ENCODE measurements at regions not wholly inside any gene's neighbourhood (a gene's known extent, or its start where the extent isn't known, plus 50 kb on each side); places are given as distances from the start of the nearest gene placed in this dataset.

DNA sequence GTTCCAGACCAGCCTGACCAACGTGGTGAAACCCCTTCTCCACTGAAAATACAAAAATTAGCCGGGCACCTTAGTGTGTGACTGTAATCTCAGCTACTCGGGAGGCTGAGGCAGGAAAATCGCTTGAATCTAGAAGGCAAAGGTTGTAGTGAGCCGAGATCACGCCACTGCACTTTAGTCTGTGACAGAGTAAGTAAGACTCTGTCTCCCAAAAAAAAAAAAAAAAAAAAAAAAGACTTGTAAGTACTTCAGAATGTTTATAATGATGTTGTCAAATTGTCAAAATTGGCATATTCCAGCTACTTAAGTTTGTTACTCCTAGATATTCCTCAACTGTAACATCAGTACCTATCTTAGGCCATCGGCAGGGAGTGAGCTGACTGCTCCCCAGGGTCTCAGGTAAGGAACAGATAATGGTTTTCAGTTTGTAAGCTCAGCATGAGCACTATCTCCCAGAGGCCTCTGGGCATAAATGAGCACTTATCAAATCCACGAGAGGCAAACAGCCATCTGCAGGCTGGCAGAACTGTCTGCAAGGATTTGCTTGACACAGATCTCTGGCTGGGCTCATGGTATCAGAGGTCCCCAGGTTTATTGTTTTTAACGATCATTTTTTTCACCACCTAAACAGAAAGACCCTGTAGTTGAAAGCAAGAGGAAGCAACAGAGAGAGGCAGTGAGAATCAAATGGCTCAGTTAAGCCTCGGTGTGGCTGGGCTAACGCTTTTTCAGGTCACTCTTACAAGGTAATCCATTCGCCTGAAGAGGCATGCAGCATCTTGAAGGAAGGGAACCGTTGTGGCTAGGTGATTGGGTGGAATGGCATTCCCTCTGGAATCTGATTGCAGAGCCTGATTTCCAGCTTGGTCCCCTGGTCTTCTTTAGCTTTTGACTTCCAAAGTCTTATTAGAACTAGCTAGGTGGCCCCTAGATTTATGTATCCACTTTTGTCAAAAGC is 115.9 kb downstream of the LY86 start:
- DNase-seq (ENCODE audit: low read depth), result no peak

DNA sequence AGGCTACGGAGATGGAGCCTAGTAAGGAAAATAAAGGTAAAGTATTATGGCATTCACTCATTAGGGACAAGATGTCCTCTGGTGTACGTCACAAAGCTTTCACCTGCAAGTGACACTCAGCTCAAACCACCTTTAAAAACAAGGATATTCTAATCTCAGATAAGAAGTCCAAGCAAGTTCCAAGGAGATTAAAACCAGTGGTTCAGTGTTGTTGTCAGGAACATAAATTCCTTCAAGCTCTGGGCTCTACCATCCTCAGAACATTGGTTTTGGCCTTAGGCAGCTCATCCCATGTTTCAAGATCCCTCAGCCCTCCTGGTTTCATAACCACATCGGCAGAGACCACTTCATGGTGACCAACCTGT is 116.5 kb downstream of the LY86 start:
- DNase-seq (ENCODE audit: low read depth), result no peak

DNA sequence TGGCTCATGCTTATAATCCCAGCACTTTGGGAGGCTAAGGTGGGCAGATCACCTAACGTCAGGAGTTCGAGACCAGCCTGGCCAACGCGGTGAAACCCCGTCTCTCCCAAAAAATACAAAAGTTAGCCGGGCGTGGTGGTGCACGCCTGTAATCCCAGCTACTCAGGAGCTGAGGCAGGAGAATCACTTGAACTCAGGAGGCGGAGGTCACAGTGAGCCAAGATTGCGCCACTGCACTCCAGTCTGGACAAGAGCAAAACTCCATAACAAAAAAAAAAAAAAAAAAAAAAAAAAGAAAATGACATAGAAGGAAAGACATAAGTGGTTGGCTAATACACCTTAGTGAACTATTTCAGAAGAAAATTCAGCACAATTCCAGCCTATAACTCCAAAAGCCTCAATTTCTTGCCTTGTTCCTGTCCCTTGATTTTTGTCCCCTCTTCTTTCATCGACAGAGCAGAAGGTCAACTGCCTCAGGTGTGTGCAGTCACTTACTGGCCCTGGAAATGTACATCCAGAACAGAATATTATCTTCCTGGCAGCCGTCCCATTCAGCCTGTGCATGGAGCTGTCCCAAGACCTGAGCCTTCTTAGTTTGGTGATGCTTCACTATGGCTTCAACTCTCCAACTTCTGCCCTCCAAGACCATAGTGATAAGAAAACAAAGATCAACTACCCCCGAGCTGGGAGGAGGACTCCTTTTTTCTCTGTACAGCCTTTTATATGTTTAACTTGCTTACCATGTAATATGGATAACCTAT is 117.6 kb downstream of the LY86 start:
- DNase-seq (ENCODE audit: low read depth), result no peak

DNA sequence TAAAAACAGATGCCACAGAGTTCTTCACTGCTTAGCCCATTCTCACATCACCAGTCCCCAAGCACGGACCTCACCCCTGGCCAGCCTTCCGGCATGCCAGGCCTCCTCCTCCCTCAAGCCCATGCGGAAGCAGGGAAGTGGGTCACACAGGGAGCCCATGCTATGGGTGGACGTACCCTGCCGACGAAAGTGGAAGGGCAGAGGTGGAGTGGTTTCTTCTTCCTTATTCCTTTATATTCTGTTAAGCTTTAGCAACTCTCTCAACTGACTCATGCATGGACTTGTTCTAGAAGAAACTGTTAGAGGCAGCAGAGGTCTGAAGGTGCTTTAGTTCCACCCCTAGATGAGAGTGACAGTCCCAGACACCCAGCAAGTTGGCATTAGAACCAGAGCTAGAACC is 118.6 kb downstream of the LY86 start:
- no peak for DNase-seq (ENCODE audit: low read depth)

DNA sequence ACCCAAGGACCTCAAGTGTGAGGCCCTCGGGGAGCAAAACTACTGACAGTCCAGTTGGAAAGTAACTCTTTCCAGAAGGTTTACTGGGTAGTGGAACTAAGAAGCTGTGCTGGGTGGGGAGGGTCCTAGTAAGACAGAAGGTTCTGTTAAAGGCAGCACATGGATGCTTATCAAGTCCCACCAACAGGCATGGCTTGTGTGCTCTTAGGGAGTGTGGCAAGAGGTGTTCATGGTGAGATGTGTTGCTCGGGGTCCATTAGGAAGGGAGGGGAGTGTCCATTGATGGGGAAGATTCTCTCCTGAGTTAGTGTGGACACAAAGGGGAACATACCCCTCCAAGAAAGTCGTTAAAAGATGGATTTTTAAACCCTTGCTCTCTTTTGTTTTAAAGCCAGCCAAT is 120.6 kb downstream of the LY86 start:
- DNase-seq (ENCODE audit: low read depth), result no peak

DNA sequence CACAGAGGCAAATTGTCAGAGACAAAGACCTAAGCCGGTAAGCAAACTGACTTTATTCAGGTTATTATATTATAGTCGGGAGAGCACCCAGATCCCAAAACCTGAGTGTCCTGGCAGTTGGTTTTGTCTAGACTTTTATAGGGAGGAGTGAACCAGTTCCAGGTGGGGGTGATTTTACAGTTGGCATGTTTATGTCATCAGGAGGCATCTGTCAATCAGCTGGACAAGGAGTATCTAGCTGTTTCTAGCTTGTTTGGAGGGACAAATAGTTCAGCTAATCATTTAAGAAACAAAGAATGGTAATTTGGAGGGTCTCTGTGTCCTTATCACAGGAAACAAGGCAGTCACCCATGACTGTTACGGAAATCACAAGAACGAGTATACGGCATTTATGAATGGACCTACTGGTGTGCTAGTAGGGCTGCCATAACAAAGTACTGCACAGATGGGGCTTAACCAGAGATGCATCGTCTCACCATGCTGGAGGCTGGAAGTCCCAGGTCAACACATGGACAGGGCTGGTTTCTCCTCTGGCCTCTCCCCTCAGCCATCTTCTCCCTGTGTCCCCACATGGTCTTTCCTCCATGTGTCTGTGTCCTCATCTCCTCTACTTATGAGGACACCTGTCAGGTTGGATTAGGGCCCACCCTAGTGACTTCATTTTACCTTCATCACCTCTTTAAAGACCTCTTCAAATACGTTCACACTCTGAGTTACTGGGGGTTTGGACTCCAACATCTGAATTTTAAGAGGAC is 122.7 kb downstream of the LY86 start:
- DNase-seq (ENCODE audit: low read depth), result no peak

DNA sequence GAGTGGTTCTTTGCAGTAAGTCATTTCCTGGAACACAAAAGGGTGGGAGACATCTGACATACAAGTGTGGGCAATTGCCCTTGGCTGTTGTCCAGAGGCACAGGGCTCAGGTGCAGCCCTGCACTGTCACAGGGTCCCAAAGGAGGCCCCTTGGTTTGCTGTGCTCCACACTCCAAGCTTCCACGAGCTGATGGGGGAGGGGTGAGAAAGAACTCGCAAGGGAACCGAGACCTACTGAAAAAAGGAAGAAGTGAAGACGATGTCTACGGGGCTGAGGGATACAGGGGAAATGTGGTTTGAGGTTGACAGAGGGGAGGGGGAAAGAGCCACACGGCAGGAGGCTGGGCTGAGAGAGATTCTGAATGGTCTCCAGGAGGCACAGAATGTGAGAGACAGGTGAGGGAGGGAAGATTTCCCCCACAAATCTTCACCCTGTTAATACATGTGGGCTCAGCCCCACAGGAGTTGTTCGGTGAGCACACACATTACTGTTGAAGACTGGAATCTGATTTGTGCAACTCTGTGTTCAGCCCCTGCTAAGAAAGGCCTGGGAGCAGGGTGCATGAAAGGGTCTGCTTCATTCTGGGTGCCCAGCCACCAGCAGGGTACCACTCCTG is 123.4 kb downstream of the LY86 start:
- DNase-seq (ENCODE audit: low read depth), result no peak

DNA sequence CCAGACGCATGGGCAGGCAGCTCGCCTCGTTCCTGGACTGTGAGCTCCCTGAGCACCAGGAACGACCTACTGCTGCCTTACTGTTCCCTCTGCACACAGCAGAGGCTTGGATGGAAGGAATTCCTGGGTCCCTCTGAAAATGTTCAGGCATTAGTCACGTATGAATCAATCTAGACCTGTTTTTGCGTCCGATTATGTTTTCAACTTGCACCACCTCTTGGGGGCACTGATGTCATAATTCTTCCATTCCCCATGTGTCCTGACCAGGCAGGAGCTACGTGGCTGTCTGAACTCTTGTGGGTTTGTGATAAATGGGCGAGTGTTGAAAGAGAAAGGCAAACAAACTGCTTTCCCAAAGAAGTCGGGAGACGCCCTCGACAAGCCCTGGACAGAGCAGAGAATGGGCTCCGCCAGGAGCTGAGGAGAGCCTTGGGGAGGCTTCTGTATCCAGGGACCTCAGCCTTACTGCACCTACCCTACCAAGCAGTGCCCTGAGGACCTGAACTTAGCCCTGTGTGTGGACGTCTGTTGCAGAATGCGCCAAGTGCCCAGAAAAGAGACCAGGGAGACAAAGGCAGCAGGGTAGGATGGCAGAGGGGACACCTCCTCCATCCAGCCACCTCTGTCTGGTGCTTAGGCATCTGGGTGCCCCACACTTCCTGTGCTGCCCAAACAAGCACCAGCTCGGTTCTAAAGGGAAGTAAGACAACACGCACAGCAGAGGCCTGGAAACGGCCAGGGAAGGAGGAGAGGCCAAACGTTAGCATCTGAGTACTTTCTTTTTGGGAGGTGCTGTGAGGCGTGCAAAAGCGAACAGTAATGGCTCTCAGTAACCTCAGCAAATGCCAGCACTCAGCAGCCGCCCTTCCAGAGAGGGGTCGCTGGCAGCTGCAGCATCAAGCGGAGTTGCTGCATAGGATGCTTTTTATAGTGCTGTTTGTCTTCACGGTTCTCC is 124.2 kb downstream of the LY86 start:
- no peak for DNase-seq (ENCODE audit: low read depth)

DNA sequence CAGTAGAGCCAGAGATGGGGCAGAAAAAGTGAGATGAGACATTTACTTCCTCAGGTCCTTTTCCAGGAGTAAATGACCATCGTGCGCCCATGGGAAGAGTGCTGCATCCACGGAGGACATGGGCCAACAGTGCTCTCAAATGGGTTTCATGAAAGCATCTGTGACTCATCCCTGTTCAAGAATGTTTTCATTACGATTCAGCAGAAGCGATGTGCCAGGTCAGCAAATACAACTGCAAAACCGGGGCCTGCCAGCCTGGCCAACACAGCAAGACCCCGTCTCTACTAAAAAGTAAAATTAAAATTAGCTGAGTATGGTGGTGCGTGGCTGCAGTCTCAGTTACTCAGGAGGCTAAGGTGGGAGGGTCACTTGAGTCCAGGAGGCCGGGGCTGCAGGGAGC is 125.1 kb downstream of the LY86 start:
- no peak for DNase-seq (ENCODE audit: low read depth)

DNA sequence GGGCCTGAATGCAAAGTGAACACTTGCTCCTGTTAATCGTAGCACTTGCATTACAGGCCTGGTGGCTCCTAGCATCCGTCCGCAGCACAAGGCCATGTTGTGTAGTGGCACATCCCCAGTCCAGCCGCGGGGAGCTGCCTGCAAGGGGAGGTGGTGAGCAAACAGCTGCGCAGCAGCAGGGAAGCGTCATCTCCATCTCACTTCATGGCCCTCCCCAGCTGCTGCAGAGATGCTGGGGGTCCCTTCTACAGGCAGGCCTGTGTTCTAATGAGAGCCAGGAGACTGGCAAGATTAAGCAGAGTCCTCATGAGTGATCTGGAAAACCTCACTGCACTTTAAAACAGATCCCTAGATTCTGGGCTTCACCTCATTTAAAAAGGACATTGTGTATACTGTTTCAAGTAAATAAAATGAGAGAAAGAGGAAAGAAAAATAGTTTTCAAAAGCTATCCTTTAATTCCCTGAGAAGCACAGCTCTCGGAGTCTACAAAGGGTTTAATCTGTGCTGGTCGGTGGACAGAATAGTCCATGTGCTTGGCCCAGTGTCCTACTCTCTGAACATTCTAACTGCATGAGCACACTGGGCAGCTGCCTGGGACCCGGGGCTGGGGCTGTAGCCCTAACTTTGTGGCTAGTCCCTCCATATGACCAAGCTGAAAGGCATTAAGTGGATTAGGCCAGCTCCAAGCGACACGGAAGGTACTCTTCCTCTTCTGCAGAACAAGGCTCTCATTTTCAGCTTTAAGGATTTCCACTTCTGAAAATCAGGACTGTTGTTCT is 125.8 kb downstream of the LY86 start:
- DNase-seq (ENCODE audit: low read depth), result no peak

DNA sequence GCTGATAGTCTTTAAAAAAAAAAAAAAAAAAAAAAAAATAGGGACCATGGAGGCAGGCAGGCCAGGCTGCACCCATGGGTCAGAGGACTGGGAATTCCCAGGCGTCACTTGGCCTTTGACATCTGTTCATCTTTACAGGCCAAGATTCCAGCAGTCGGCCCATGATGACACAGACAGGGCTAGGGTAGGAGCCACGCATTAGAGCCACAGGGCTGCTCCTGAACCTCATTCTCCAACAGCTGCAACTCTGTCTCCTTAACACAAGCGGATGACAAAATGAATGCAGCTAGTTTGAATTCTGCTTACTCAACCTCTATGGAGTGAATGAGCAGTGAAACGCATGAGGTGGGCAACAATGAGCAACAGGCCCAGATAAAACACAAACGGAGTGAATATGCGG is 126.4 kb downstream of the LY86 start:
- no peak for DNase-seq (ENCODE audit: low read depth)

DNA sequence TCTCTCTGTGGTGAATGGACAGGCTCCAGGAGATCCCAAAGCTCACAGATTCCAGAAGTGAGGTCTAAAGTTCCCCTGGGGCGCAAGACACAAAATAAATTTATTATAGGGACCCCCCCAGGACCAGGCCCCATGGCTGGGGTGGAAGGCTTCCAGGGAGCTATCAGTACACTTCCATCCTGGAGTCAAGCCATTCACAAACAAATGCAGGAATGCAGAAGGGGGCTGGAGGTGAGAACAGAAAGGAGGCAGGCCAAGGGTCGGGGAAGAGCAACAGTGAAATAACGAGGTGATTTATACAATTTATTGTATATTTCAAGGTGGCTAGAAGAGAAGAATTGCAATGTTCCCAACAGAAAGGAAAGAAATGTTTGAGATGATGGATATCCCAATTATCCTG is 126.9 kb downstream of the LY86 start:
- DNase-seq (ENCODE audit: low read depth), result no peak

DNA sequence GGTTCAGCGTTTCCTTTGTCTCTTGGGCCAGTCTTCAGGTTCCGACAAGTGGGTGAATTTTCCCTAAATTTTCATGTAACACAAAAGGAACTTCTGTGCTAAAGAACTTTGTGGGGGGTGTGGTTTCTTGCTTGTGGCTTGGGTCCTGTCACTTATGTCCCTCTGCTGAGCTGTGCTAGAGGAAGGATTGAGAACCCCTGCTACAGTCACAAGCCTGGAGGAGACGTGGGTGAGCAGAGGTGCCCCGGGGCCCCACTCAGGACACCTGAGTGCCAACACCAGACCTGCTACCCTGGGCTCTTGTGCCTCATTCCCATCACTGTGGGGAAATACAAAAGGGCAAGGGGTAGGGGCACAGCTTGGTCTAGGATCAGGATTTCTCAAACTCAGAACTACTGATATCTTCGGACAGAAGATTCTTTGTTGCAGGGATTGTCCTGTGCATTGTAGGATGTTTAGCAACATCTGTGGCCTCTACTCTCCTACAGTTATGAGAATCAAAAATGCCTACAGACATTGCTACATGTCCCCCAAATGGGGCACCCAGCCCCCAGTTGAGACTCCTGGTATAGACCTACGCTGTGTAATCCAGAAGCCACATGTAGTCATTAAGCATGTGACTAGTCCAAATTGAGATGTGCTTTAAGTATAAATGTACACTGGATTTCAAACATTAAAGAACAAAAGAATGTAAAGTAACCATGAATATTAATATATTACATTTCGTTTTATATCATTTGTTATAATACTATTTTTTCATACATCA is 128.7 kb downstream of the LY86 start:
- DNase-seq (ENCODE audit: low read depth), result no peak

DNA sequence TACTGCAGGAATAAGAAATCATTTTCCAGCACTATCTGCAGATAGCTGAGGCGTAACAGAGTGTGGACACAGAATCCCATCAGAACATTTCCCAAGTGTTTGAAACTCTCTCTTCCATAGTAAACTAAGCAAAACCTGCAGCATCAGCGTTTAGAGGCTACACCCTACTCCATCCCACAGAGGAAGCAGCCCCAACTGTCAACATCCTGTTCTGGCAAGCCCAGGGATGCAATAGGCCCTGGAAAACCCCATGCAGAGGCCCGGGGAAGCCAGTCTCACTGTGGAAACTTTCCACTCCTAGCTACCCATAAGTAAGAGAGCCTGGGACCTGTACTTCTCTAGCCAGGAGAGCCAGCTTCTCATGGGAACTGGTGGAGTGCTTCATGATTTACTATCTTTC is 129.4 kb downstream of the LY86 start:
- no peak for DNase-seq (ENCODE audit: low read depth)

DNA sequence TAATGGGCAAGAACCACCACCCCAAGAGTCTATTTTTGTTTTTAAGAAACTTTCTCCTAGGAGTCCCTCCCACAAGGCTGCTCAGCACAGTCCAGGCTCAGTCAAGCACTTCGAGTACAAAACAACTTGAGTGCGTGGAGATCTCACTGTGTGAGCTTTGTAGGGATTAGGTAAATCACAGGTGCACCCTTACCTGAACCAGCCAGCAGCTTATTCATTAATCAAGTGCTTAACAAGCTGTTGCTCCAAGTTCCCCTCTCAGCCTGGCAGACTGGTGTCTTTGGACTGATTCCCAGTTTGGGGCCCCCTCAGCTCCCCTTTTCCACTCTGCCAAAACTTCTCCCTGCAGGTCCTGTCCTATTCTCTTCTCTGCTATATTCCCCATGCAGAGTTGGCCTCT is 133.1 kb downstream of the LY86 start:
- DNase-seq (ENCODE audit: low read depth), result no peak

DNA sequence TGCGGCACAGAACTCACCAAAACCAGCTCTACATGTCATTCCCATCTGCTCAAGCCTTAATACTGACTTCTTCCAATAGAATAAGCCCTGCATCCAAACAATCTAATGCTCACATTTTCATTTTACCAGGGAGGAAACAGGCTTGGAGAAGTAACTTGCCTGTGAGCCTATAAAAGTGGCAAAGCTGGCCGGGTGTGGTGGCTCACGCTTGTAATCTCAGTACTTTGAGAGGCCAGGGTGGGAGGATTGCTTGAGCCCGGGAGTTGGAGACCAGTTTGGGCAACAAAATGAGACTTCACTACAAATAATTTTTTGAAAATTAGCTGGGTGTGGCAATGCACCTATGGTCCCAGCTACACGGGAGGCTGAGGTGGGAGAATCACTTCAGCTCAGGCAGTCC is 133.7 kb downstream of the LY86 start:
- DNase-seq (ENCODE audit: low read depth), result no peak

DNA sequence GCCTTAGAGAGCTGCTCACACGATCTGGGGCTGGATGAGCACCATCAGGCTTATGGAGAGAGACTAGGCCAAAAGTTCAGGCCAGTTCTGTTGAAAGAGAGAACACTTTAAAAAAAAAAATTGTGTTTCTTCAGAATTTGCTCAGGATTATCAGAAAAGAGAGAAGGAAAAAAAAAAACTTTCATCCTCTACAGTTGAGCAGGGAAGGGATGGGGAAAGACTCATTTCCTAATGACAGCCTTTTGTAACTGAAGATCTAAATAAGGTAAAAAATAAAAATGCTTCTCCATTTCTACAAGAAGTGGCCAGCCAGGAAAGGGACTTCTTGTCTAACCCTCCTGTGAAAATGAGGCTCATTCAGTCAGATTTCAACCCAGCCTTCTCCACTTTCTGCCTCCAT is 134.8 kb downstream of the LY86 start:
- DNase-seq (ENCODE audit: low read depth), result no peak

DNA sequence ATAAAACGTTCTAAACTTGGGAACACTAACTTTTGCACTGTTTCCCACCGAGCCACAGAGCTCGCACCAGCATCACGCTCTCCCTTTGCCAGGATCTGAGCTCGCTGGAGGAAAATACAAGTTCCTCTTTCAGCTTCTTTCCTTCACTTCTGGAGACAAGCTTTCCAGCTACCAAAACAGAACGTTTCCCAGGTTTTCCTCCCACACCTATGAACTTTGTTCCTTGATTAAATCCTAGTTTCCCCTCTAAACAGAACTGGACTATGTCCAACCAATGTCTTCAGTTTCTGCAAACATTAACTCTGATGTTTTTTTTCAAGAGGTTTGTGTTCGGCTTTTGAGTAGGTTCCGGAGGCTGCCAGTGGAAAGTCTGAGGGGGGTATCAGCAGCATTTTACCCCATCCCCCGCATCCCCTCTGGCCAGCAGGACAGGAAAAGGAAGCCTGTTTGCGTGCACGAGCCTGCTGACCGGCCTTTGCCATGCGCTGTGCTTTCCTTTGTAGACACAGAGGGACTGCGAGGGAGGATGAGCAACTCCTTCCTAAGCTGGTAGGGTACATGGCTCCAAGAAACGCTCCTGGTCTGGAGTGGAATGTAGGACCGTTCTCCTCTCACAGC is 135.5 kb downstream of the LY86 start:
- no peak for DNase-seq (ENCODE audit: low read depth)

All from stimulated activated CD8-positive, alpha-beta memory T cell treated with anti-CD3 and anti-CD28 coated beads, Interleukin-12 subunit alpha, Interleukin-12 subunit beta, amount 100 ng/mL, for 4 hours (primary cell).